HepG2 (cell line): ENCODE measurements at regions not wholly inside any gene's neighbourhood (a gene's known extent, or its start where the extent isn't known, plus 50 kb on each side); places are given as distances from the start of the nearest gene placed in this dataset.

ENCODE experiments used
- ATF3 ChIP-seq: sonication (generic); formaldehyde crosslinking; IDR thresholded peaks from 2 replicates; pipeline ENCODE4 v1.4.0; 2020; ENCODE audit warnings: missing genetic modification reagents
- POLR2A ChIP-seq, 2 experiments: IDR thresholded peaks; 2 replicates each; pipeline ENCODE4 v1.6.1; 2011; ENCODE audit warnings: low read depth in 2 of 2, low read length in 2 of 2, mild to moderate bottlenecking in 1 of 2, moderate library complexity in 1 of 2; ENCODE audit not compliant: insufficient read depth in 1 of 2

GRCh38 chr3:82048711-82049110 is 287.3 kb upstream of the GBE1 start:
- TF ChIP-seq POLR2A (IDR thresholded peaks at IDR 0.05; ENCODE audit: insufficient read depth in 1 of 2, low read depth in 2 of 2, low read length in 2 of 2) (no peak), ATF3 (no peak)
